HEK293 (cell line): ENCODE measurements at regions not wholly inside any gene's neighbourhood (a gene's known extent, or its start where the extent isn't known, plus 50 kb on each side); places are given as distances from the start of the nearest gene placed in this dataset.
"Not testable (repeated sequence)": the region's sequence is repeated elsewhere in the genome, so short reads cannot be mapped to it uniquely, and the experiment has no call there.

Experiments
- CTCF ChIA-PET: fragments of 350-600 bp; formaldehyde crosslinking; extraction: SDS; loops from one replicate; lab custom pipeline; 2021; ENCODE audit warnings: antibody characterized with exemption; lab: Yijun Ruan, JAX
- POLR2A ChIA-PET: fragments of 300-600 bp; formaldehyde crosslinking; extraction: SDS; loops from one replicate; lab custom pipeline; 2020; ENCODE audit warnings: antibody characterized with exemption, inconsistent platforms; lab: Yijun Ruan, JAX
- H3K27ac ChIP-seq: fragments of 200-500 bp; sonication (Bioruptor generic); 2 replicates; pipeline ENCODE4 v1.5.1; 2014; ENCODE audit warnings: low read depth, low read length, control low read depth, inconsistent platforms; ENCODE audit errors: extremely low read depth
- H3K36me3 ChIP-seq, 2 experiments: fragments of 200-500 bp in 1 of 2; sonication (Bioruptor generic) in 1 of 2; 1 replicate in 1 of 2; 2 replicates in 1 of 2; pipeline ENCODE4 v1.5.1; 2014 to 2017; ENCODE audit warnings: inconsistent platforms in 2 of 2, low read length in 2 of 2; ENCODE audit not compliant: control insufficient read depth in 2 of 2, insufficient read depth in 1 of 2
- H3K4me1 ChIP-seq: fragments of 200-500 bp; sonication (Bioruptor generic); 2 replicates; pipeline ENCODE4 v1.5.1; 2014; ENCODE audit warnings: mild to moderate bottlenecking, low read length, inconsistent platforms; ENCODE audit not compliant: control insufficient read depth, insufficient read depth
- H3K4me3 ChIP-seq: 2 replicates; pipeline ENCODE4 v1.5.1; 2011; ENCODE audit warnings: low read depth, mild to moderate bottlenecking, control low read depth, low read length, moderate library complexity
- H3K9me3 ChIP-seq: fragments of 200-500 bp; sonication (Bioruptor generic); 2 replicates; pipeline ENCODE4 v1.5.1; 2014; ENCODE audit warnings: low read depth, low read length, inconsistent platforms; ENCODE audit not compliant: control insufficient read depth, insufficient read depth
- ATF2 ChIP-seq: fragments of 450-650 bp; formaldehyde crosslinking; IDR thresholded peaks from 2 replicates; pipeline ENCODE4 v1.5.1; 2016; ENCODE audit warnings: missing biosample characterization, missing genetic modification characterization, low read depth
- PRDM10 ChIP-seq: fragments of 450-650 bp; formaldehyde crosslinking; IDR thresholded peaks from 2 replicates; pipeline ENCODE4 v1.5.1; 2016; ENCODE audit warnings: missing biosample characterization, missing genetic modification characterization
- SETDB1 ChIP-seq: IDR thresholded peaks from one replicate; pipeline ENCODE4 v1.6.1; 2017; ENCODE audit warnings: mild to moderate bottlenecking, low read length, moderate library complexity, mixed read lengths; ENCODE audit not compliant: insufficient read length
- WT1 ChIP-seq: fragments of 450-650 bp; formaldehyde crosslinking; IDR thresholded peaks from 2 replicates; pipeline ENCODE4 v1.5.1; 2016; ENCODE audit warnings: missing biosample characterization, missing genetic modification characterization
- ZNF366 ChIP-seq: fragments of 450-650 bp; formaldehyde crosslinking; conservative IDR thresholded peaks from 2 replicates; pipeline ENCODE4 v1.5.1; 2016; ENCODE audit warnings: missing biosample characterization, missing genetic modification characterization
- TF ChIP-seq, protein P1 (sequence below): fragments of 450-650 bp; IDR thresholded peaks from 2 replicates; pipeline ENCODE4 v1.5.1; 2018; ENCODE audit warnings: missing biosample characterization, missing genetic modification characterization

- H3K27ac ChIP-seq, H3K9me3 ChIP-seq, H3K4me1 ChIP-seq, H3K36me3 ChIP-seq, CTCF ChIA-PET, H3K4me3 ChIP-seq, POLR2A ChIA-PET: not testable (repeated sequence)
Measured at GRCh38 chr4:82274700-82275099, 99.1 kb downstream of the HNRNPD start.

DNA sequence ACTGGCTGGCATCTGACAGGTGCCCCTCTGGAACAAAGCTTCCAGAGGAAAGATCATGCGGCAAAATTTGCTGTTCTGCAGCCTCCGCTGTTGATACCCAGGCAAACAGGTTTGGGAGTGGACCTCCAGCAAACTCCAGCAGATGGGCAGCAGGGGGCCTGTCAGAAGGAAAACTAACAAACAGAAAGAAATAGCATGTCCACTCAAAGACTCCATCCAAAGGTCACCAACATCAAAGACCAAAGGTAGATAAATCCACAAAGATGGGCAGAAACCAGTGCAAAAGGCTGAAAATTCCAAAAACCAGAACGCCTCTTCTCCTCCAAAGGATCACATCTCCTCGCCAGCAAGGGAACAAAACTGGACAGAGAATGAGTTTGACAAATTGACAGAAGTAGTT, 101.3 kb downstream of the HNRNPD start:
- H3K27ac ChIP-seq, H3K4me3 ChIP-seq, H3K4me1 ChIP-seq, H3K36me3 ChIP-seq, H3K9me3 ChIP-seq, POLR2A ChIA-PET: not testable (repeated sequence)
- CTCF ChIA-PET = interaction anchor here (1.7 kb wide), 1 partner anchor 12 kb away, joined by 4 read pairs; no protein-coding TSS in a partner anchor

DNA sequence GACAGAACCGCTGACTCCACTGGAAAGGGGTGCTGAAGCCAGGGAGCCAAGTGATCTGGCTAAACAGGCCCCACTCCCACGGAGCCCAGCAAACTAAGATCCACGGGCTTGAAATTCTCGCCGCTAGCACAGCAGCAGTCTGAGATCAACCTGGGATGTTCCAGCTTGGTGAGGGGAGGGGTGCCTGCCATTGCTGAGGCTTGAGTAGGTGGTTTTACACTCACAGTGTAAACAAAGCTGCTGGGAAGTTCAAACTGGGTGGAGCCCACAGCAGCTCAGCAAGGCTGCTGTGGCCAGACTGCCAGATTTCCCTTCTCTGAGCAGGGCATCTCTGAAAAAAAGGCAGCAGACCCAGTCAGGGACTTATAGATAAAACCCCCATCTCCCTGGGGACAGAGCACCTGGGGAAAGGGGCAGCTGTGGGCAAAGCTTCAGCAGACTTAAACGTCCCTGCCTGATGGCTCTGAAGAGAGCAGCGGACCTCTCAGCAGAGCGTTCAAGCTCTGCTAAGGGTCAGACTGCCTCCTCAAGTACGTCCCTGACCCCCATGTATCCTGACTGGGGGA, 101.8 kb downstream of the HNRNPD start:
- TF ChIP-seq PRDM10 (tag by site-specific recombination) = peak; percentile 66
- TF ChIP-seq, all 188 proteins: peak for 1; not testable (repeated sequence) for 187
- H3K4me1 ChIP-seq, H3K27ac ChIP-seq, H3K9me3 ChIP-seq, POLR2A ChIA-PET, H3K4me3 ChIP-seq, H3K36me3 ChIP-seq: not testable (repeated sequence)
- CTCF ChIA-PET = interaction anchor here (0.6 to 1.7 kb wide), 2 partner anchors 13 to 107 kb away, joined by 3 to 4 read pairs; no protein-coding TSS in a partner anchor

DNA sequence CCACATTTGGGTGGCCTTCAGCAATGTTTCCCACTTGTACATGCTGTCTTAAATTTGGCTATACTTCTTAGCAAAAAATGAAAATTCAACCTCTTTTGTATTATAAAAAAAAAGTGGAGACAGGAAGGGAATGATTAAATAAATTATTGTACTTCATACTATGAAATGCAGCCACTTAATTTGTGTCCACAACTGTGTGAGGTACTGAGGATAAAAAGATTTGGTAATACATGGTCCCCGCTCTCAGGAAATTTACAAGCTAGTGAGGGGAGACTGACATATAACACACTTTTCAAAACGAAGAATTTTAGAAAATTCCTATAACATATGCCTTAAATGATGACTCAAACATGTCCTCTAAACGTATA, 105.0 kb downstream of the HNRNPD start:
- no peaks in the 10 kb centered on the region for H3K9me3 ChIP-seq
- no peak overlapping the region for H3K4me3 ChIP-seq
- ChIA-PET POLR2A (no interaction called here), CTCF (interaction anchor here (0.7 to 2.0 kb wide), 19 partner anchors 9 to 862 kb away, joined by 3 to 10 read pairs (median 4); no protein-coding TSS in a partner anchor)
- H3K36me3 ChIP-seq = no peaks in the 10 kb centered on the region
- H3K27ac ChIP-seq = no peak overlapping the region
- TF ChIP-seq ATF2 (tag by site-specific recombination) (no peak), WT1 (tag by site-specific recombination) (no peak), SETDB1 (no peak), ZNF366 (tag by site-specific recombination) (no peak)
- TF ChIP-seq, protein P1, sequence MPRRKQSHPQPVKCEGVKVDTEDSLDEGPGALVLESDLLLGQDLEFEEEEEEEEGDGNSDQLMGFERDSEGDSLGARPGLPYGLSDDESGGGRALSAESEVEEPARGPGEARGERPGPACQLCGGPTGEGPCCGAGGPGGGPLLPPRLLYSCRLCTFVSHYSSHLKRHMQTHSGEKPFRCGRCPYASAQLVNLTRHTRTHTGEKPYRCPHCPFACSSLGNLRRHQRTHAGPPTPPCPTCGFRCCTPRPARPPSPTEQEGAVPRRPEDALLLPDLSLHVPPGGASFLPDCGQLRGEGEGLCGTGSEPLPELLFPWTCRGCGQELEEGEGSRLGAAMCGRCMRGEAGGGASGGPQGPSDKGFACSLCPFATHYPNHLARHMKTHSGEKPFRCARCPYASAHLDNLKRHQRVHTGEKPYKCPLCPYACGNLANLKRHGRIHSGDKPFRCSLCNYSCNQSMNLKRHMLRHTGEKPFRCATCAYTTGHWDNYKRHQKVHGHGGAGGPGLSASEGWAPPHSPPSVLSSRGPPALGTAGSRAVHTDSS (tag by site-specific recombination) = no peak
- H3K4me1 ChIP-seq = peaks cover 2% of the 10 kb centered on the region; the same call in 1 of the 2 replicates
